GM23338 (cell line): ENCODE measurements at regions not wholly inside any gene's neighbourhood (a gene's known extent, or its start where the extent isn't known, plus 50 kb on each side); places are given as distances from the start of the nearest gene placed in this dataset.

Experiments used
- EZH2 ChIP-seq: fragments of 200-600 bp; sonication (generic); IDR thresholded peaks from one replicate; pipeline ENCODE4 v1.8.0; 2017; ENCODE audit warnings: antibody characterized with exemption, mild to moderate bottlenecking, low read depth; ENCODE audit not compliant: unreplicated experiment
- EZH2phosphoT487 ChIP-seq: fragments of 200-600 bp; sonication (generic); IDR thresholded peaks from one replicate; pipeline ENCODE4 v1.8.1; 2018; ENCODE audit warnings: antibody characterized with exemption; ENCODE audit not compliant: unreplicated experiment
- JUNB ChIP-seq: IDR thresholded peaks from one replicate; pipeline ENCODE4 v1.6.1; 2016; ENCODE audit warnings: antibody characterized with exemption; ENCODE audit not compliant: unreplicated experiment
- REST ChIP-seq: IDR thresholded peaks from one replicate; pipeline ENCODE4 v1.6.1; 2018; ENCODE audit warnings: antibody characterized with exemption; ENCODE audit not compliant: unreplicated experiment
- ZNF462 ChIP-seq: fragments of 250-450 bp; sonication (Bioruptor Pico); IDR thresholded peaks from 2 replicates; pipeline ENCODE4 v1.5.0; 2020; ENCODE audit warnings: mild to moderate bottlenecking, moderate library complexity

- TF ChIP-seq ZNF462 (CRISPR knock-in tag) (no peak), EZH2 (no peak), REST (no peak), JUNB (no peak), EZH2phosphoT487 (no peak)
These were observed 1111.4 kb upstream of the CITED2 start (continued) for GRCh38 chr6:140485740-140486449.
